ENCODE measurements at regions not wholly inside any gene's neighbourhood (a gene's known extent, or its start where the extent isn't known, plus 50 kb on each side); places are given as distances from the start of the nearest gene placed in this dataset.

- TF ChIP-seq POLR2A (IDR thresholded peaks at IDR 0.05; ENCODE audit: low read length) (no peak), GATA1 (IDR thresholded peaks at IDR 0.05; ENCODE audit: low read depth, low read length) (no peak)
Observed at GRCh38 chr4:159902648-159903047, 799.8 kb downstream of the RAPGEF2 start.

Measured in erythroblast (primary cell).